RCC 7860 (cell line): ENCODE measurements at regions not wholly inside any gene's neighbourhood (a gene's known extent, or its start where the extent isn't known, plus 50 kb on each side); places are given as distances from the start of the nearest gene placed in this dataset.

Experiments
- DNase-seq: peaks from one replicate; pipeline ENCODE4 v3.0.0-alpha.2; 2015; ENCODE audit warnings: low spot score
- FAIRE-seq: peaks from 2 replicates; lab custom pipeline; 2012; peaks lifted over from hg19 to GRCh38; lab: Jason Lieb, UNC

- DNase-seq: no peak
- no peak for FAIRE-seq
Observed at GRCh38 chr6:22451962-22452361, 117.4 kb upstream of the HDGFL1 start.

- DNase-seq (no peak), FAIRE-seq (no peak)
Observed at GRCh38 chr6:22455378-22455777, 114.0 kb upstream of the HDGFL1 start.

GRCh38 chr6:22457996-22458395 lies 111.4 kb upstream of the HDGFL1 start:
- FAIRE-seq (no peak), DNase-seq (no peak)

- FAIRE-seq (no peak), DNase-seq (no peak)
Observed at GRCh38 chr6:22466665-22467245, 102.6 kb upstream of the HDGFL1 start.

DNA sequence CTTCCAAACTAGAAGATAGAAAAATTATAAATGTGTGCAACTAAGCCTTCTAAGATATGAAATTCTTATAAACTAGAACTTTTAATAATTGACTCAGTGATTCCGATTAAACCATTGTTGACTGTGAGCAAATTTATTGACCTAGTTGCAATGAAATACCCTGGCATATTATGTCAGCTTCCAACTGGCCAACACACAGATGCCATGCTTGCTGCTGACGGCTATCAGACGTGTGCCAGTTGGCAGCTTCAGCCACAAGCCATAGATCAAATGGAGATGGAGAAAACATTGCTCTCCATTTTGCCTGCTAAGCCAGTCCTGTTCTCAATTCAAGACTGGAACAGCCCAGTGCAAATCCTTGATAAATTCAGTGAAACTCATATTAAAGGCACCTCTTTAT lies 101.7 kb upstream of the HDGFL1 start:
- FAIRE-seq (no peak), DNase-seq (no peak)

DNA sequence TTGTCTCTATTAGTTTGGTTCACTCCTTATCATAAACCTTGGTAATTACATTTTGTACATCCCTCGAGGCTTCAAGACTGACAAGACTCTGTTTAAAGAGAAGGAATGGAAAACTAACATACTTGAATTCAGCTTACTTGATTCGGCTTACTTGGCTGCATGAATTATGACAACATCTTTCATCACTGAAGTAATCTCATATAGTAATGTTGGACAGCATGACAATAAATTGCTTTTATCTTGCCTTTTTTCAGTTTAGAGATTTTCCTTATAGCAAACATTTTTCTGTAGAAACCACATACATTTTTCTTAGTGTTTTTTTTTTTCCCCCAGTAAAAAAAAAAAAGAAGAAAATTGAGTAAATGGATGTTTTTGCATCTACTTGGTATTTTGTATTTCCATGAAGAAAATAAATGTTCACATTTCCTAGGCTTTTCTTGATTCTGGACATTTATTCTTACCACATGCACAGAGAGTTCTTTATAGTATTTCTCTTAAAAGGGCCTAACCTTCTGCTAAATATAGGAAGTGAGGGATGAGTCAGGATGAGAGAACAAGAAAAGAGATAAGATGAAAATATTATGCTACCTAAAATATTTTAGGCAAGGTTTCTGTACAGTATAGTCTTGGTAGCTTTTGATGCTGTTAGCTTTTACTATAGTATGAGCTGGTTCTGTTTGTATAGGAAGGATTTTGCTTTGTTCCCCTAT lies 101.0 kb upstream of the HDGFL1 start:
- no peak for DNase-seq
- FAIRE-seq: no peak

- FAIRE-seq: no peak
- no peak for DNase-seq
Observed at GRCh38 chr6:22470454-22471131, 98.8 kb upstream of the HDGFL1 start.

DNA sequence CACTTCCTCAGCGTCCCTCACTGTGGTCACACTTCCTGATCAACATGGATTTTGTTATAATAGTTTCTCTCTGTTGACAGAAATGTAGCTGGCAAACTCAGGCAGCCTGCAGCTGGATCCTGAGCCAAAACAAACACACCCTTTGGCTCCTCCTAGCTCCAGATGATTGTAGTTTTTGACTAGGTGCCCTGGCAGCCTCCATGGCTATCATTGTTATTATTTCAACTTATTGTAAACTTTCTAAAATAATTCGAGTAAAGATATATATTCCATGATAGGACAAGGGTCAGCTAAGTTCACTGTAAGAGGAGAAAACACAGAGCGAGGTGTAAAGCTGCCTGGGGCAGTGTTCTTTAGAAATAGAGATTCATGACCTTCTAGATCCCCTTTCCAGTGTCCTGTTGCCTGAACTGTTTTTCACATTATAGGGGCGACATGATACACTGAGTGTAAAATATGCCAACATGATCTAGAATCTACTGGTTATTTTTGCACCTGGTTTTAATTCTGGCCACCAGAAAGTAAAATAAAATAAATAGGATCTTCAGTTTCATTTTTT lies 98.2 kb upstream of the HDGFL1 start:
- DNase-seq (no peak), FAIRE-seq (no peak)

- FAIRE-seq (no peak), DNase-seq (no peak)
Observed at GRCh38 chr6:22471746-22472145, 97.6 kb upstream of the HDGFL1 start.

DNA sequence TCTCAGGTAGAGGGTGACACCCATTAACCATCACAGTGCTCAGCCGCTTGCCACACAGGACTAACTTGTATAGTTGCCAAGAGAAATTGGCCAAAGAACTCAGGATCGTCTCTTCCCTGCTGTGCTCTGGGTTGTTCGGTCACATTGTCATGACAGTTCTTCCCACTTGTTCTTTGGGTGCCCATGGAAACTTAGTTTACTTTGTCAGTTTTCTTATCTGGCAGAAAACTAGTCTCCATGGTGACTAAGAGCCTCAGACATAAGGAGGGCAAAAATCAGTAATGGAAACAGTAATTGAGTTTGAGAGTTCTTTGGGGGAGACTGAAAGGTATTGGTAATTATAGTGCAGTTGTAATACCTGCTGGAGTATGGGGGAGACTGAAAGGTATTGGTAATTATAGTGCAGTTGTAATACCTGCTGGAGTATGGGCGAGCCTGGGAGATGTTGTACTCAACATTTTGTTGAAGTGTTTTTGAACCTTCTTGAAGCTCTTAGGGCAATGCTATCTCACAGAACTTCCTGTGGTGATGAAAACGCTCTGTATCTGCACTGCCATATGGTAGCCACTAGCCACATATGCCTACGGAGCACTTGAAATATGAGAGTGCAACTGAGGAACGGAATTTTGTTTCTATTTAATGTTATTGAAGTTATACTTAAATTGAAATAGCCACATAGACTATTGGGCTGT lies 95.2 kb upstream of the HDGFL1 start:
- FAIRE-seq (no peak), DNase-seq (no peak)

DNA sequence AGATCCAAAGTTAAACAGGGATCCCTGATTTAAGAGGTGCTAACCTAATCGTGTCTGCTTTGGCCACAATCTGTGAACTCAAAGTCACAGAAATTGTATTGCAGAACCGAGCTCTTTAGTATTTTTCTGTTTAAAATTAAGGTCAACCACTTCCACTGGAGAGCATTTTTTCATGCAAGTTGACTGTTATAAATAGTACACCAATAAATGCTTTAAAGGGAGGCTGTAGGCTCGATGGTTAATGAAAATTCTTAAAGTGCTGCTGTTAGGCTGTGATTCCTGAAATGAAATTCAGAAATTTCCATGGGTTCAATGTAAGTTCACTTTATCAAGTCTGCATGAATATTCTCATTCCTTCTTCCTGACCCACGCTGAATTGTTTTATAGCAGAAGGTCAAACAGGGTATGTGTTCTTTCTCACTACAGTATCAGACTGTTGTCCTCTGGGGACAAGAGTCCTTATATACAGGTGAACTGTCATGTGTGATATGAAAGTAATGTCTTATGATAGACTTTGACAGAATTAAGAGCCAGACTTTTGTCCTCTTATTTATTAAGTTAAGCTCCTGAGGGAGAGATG lies 92.5 kb upstream of the HDGFL1 start:
- no peak for FAIRE-seq
- no peak for DNase-seq

GRCh38 chr6:22497276-22497675 lies 72.1 kb upstream of the HDGFL1 start:
- DNase-seq (no peak), FAIRE-seq (no peak)

DNA sequence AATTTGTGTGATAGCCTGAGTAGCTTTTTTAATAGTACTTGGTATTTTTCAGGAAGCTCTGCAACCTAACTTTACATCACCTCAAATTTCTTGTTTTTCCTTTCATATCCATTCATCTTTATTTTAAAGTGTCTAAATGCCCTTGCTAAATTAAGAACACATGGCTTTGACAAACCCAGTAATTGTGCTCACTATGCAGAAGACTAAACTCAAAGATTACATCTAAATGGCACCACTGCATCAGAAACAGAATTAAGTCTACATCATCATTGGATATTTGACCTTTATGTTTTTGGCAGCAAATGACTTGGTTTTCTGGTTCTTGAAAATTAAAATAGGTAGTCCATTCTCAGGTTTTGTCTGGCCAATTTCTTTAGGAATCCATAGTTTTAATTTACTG lies 69.6 kb upstream of the HDGFL1 start:
- no peak for DNase-seq
- no peak for FAIRE-seq

DNA sequence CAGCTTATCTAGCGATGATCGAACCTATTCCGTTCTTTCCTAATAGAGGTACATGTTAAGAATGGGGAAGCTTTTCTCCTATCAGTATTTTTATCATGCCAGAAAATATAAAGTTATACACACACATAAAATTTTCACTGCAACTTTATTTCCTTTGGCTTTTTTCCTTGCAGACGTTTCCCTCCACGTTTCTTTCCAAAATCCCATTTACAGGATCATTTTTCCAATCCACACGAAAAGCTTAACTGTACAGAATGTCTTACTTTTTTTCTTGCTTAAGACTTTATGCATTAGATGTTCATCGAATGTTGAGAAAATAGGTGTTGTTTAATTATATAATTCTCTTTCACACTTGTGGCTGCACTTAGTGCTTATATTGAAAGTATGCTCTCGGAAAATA lies 62.9 kb upstream of the HDGFL1 start:
- no peak for FAIRE-seq
- no peak for DNase-seq

DNA sequence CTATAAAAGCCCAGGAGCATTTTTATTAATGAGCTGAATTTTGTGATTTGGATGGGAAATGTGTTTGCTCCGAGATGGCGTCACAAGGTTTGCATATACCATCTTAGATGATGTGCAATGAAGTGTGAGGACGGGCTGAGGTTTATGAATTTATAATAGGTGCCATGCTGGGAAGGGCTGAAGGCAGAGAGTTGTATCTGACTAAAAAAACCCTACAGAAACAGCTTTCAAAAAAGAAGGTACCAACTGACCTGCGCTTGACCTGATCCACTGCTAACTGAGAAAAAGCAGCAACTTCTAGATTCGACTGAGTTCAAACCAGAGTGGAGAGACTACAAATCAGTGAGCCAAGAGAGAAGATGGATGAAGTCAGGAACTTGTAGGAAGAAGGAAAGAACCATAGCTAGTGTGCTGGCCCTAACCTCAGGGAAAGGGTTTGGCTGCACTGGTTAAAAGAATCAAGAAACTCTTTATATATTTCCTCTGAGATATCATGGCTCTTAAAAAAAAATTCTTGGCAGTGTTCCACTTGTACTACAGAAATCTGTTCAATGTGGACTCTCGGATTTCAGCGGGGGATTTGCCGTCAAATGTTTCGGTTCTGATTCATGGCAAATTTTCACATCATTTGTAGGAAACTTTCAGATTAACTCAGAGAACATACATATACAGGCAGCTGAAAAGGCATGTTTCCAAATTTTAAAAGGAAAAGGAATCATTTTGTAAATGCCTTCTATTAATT lies 56.5 kb upstream of the HDGFL1 start:
- DNase-seq (no peak), FAIRE-seq (no peak)

- DNase-seq: no peak
- no peak for FAIRE-seq
Observed at GRCh38 chr6:22513667-22514066, 55.7 kb upstream of the HDGFL1 start.

- no peak for FAIRE-seq
Observed at GRCh38 chr6:22519237-22519636, 50.1 kb upstream of the HDGFL1 start.

More at GRCh38 chr6:22519237-22519636, 50.1 kb upstream of the HDGFL1 start:
- DNase-seq: no peak
